Neural progenitor cell (in vitro differentiated cells): ENCODE measurements at regions not wholly inside any gene's neighbourhood (a gene's known extent, or its start where the extent isn't known, plus 50 kb on each side); places are given as distances from the start of the nearest gene placed in this dataset.
A peak's percentile ranks its signal among the peaks of the same experiment; 100 is the strongest.
"Not testable (repeated sequence)": the region's sequence is repeated elsewhere in the genome, so short reads cannot be mapped to it uniquely, and the experiment has no call there.

Source experiments
- DNase-seq: peaks from one replicate; pipeline ENCODE4 v3.0.0-alpha.2; 2016; ENCODE audit warnings: low spot score
- H2AFZ ChIP-seq: fragments of 200-600 bp; sonication (generic); replicated peaks from 2 replicates; pipeline ENCODE4 v1.6.1; 2016; ENCODE audit warnings: antibody characterized with exemption
- H3F3A ChIP-seq: fragments of 200-600 bp; sonication (generic); 2 replicates; pipeline ENCODE4 v1.6.1; 2016; ENCODE audit warnings: antibody characterized with exemption, low read depth
- H3K27ac ChIP-seq: fragments of 200-600 bp; sonication (generic); 2 replicates; pipeline ENCODE4 v1.5.1; 2016; ENCODE audit warnings: mild to moderate bottlenecking
- H3K27me3 ChIP-seq: fragments of 200-600 bp; sonication (generic); 2 replicates; pipeline ENCODE4 v1.6.1; 2016; ENCODE audit warnings: mild to moderate bottlenecking, moderate library complexity
- H3K36me3 ChIP-seq: fragments of 200-600 bp; sonication (generic); 2 replicates; pipeline ENCODE4 v1.5.1; 2016
- H3K4me1 ChIP-seq: fragments of 200-600 bp; sonication (generic); 2 replicates; pipeline ENCODE4 v1.6.1; 2016; ENCODE audit warnings: mixed run types
- H3K4me2 ChIP-seq: fragments of 200-600 bp; sonication (generic); 2 replicates; pipeline ENCODE4 v1.6.1; 2016
- H3K4me3 ChIP-seq: fragments of 200-600 bp; sonication (generic); 2 replicates; pipeline ENCODE4 v1.5.1; 2016
- H3K79me2 ChIP-seq: fragments of 200-600 bp; sonication (generic); 2 replicates; pipeline ENCODE4 v1.6.1; 2016; ENCODE audit warnings: low read depth
- H3K9ac ChIP-seq: fragments of 200-600 bp; sonication (generic); 2 replicates; pipeline ENCODE4 v1.6.1; 2016
- H3K9me3 ChIP-seq: fragments of 200-600 bp; sonication (generic); 2 replicates; pipeline ENCODE4 v1.5.1; 2016; ENCODE audit warnings: low read depth
- H4K20me1 ChIP-seq: fragments of 200-600 bp; sonication (generic); 2 replicates; pipeline ENCODE4 v1.6.1; 2016; ENCODE audit warnings: low read depth
- H3K27ac Mint-ChIP-seq: 3 replicates; pipeline ENCODE4 v1.8.0; 2021; ENCODE audit warnings: mixed read lengths
- H3K27me3 Mint-ChIP-seq: 2 replicates; pipeline ENCODE4 v1.8.0; 2022; ENCODE audit warnings: low read depth, mild to moderate bottlenecking, inconsistent platforms, moderate library complexity, mixed read lengths; ENCODE audit not compliant: insufficient read depth
- H3K36me3 Mint-ChIP-seq: 3 replicates; pipeline ENCODE4 v1.8.0; 2021; ENCODE audit warnings: mixed read lengths
- H3K4me1 Mint-ChIP-seq: 3 replicates; pipeline ENCODE4 v1.8.0; 2021; ENCODE audit warnings: mixed read lengths
- H3K4me3 Mint-ChIP-seq: 3 replicates; pipeline ENCODE4 v1.8.0; 2021; ENCODE audit warnings: mild to moderate bottlenecking, moderate library complexity, mixed read lengths
- H3K9me3 Mint-ChIP-seq: 3 replicates; pipeline ENCODE4 v1.8.0; 2020; ENCODE audit warnings: mixed read lengths
- EZH2 ChIP-seq: fragments of 200-600 bp; sonication (generic); IDR thresholded peaks from 2 replicates; pipeline ENCODE4 v1.6.1; 2017; ENCODE audit warnings: antibody characterized with exemption, mild to moderate bottlenecking, moderate library complexity
- EZH2phosphoT487 ChIP-seq: fragments of 200-600 bp; sonication (generic); IDR thresholded peaks from 2 replicates; pipeline ENCODE4 v1.6.1; 2017; ENCODE audit warnings: antibody characterized with exemption
- TF ChIP-seq, protein P1 (sequence below): fragments of 200-600 bp; sonication (generic); IDR thresholded peaks from 2 replicates; pipeline ENCODE4 v1.5.1; 2017; ENCODE audit warnings: antibody characterized with exemption, mild to moderate bottlenecking

DNA sequence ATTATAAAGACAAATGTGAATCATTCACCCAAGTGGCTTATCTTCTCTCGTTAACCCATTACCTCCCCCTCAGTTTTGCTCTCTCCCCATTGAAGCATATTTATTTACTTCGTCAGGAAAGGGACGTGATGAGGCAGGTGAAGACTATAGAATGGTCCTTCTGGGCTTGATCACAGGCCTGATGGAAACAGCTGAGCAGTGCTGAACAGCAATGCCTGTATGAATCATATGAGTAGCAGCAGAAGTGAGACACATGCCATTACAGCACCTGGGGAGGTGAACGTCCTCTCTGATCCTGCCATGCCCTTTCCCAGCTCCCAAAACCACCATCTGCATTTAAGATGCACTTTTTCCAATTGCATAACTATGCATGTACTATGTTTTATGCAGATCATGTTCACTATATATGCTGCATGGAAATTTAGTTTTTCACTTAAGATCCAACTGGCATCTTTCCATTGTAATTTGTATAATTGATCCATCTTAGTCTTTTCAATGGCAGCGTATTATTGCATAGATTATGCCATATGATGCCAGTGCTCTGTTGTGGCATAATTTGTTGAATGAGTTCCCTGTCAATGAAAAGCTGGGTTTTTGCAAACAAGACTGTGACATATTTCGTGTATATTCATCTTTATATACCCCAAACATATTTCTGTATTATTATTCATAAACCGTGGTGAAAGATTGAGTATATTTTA is 105.3 kb downstream of the CXCL12 start:
- TF ChIP-seq EZH2phosphoT487 (no peak), EZH2 (no peak)
- TF ChIP-seq, protein P1, sequence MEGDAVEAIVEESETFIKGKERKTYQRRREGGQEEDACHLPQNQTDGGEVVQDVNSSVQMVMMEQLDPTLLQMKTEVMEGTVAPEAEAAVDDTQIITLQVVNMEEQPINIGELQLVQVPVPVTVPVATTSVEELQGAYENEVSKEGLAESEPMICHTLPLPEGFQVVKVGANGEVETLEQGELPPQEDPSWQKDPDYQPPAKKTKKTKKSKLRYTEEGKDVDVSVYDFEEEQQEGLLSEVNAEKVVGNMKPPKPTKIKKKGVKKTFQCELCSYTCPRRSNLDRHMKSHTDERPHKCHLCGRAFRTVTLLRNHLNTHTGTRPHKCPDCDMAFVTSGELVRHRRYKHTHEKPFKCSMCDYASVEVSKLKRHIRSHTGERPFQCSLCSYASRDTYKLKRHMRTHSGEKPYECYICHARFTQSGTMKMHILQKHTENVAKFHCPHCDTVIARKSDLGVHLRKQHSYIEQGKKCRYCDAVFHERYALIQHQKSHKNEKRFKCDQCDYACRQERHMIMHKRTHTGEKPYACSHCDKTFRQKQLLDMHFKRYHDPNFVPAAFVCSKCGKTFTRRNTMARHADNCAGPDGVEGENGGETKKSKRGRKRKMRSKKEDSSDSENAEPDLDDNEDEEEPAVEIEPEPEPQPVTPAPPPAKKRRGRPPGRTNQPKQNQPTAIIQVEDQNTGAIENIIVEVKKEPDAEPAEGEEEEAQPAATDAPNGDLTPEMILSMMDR = no peak

DNA sequence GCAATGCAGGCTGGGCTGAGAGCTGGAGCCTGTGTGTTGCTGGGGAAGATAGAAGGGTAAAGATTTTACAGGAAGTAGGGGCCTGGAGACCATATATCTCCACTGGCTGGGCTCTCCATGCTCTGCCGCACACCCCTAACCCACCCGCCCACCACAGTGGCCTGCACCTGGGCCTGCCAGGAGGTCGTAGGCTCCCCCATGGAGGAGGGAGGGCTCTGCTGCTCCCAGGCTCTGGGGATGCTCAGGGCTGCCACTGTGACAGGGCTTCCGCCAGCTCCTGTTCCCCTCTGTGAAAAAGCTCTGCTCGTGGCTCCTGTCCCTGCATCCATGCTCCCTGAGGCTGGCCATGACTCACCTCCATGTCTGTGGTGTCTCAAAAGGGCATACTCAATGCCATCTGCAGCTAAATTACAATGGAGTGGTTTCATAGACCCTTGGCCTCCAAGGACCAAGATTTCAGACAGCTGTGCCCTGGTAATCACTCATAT is 106.0 kb downstream of the CXCL12 start:
- no peak for TF ChIP-seq EZH2
- TF ChIP-seq, protein P1 = no peak
- no peak for TF ChIP-seq EZH2phosphoT487
- H4K20me1 ChIP-seq = no peaks in the 10 kb centered on the region
- H3K4me3 ChIP-seq = no peak overlapping the region
- H3K9me3 ChIP-seq = no peaks in the 10 kb centered on the region
- H3K4me2 ChIP-seq = no peak overlapping the region
- H3K4me3 Mint-ChIP-seq = no peak overlapping the region
- DNase-seq = no peak
- H3K9ac ChIP-seq = no peak overlapping the region
- H3F3A ChIP-seq = no peaks in the 10 kb centered on the region
- no peaks in the 10 kb centered on the region for H3K4me1 Mint-ChIP-seq
- no peaks in the 10 kb centered on the region for H3K79me2 ChIP-seq
- peaks cover 8% of the 10 kb centered on the region for H3K9me3 Mint-ChIP-seq
- H3K27ac ChIP-seq = no peak overlapping the region
- H3K27me3 Mint-ChIP-seq = no peaks in the 10 kb centered on the region
- peak overlapping the region; percentile 76 for H2AFZ ChIP-seq
- no peaks in the 10 kb centered on the region for H3K27me3 ChIP-seq
- H3K4me1 ChIP-seq = peaks cover 3% of the 10 kb centered on the region
- H3K27ac Mint-ChIP-seq = no peak overlapping the region
- H3K36me3 ChIP-seq = no peaks in the 10 kb centered on the region
- no peaks in the 10 kb centered on the region for H3K36me3 Mint-ChIP-seq

More for the DNA sequence above, 105.3 kb downstream of the CXCL12 start:
- H3K9me3 Mint-ChIP-seq = peaks cover 8% of the 10 kb centered on the region
- Histone ChIP-seq H3F3A (no peaks in the 10 kb centered on the region), H3K36me3 (no peaks in the 10 kb centered on the region), H2AFZ (no peak overlapping the region), H3K27ac (no peak overlapping the region), H3K4me2 (no peak overlapping the region), H3K9ac (no peak overlapping the region), H3K9me3 (no peaks in the 10 kb centered on the region), H3K4me3 (no peak overlapping the region), H3K4me1 (peaks cover 3% of the 10 kb centered on the region), H3K27me3 (no peaks in the 10 kb centered on the region), H3K79me2 (no peaks in the 10 kb centered on the region), H4K20me1 (no peaks in the 10 kb centered on the region)
- H3K27ac Mint-ChIP-seq = no peak overlapping the region
- no peaks in the 10 kb centered on the region for H3K27me3 Mint-ChIP-seq
- H3K4me3 Mint-ChIP-seq = no peak overlapping the region
- no peaks in the 10 kb centered on the region for H3K36me3 Mint-ChIP-seq
- DNase-seq = no peak
- no peaks in the 10 kb centered on the region for H3K4me1 Mint-ChIP-seq

DNA sequence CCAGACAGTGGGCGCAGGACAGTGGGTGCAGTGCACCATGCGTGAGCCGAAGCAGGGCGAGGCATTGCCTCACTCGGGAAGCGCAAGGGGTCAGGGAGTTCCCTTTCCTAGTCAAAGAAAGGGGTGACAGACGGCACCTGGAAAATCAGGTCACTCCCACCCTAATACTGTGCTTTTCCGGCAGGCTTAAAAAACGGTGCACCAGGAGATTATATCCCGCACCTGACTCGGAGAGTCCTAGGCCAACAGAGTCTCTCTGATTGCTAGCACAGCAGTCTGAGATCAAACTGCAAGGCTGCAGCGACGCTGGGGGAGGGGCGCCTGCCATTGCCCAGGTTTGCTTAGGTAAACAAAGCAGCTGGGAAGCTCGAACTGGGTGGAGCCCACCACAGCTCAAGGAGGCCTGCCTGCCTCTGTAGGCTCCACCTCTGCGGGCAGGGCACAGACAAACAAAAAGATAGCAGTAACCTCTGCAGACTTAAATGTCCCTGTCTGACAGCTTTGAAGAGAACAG is 116.4 kb downstream of the CXCL12 start:
- peaks cover 22% of the 10 kb centered on the region for H3K9me3 Mint-ChIP-seq
- H3K4me3 ChIP-seq, H3F3A ChIP-seq, H3K4me1 ChIP-seq, H4K20me1 ChIP-seq, H3K79me2 ChIP-seq, H3K27ac ChIP-seq, H3K4me3 Mint-ChIP-seq, H3K27me3 ChIP-seq, H3K36me3 Mint-ChIP-seq, H3K27me3 Mint-ChIP-seq, DNase-seq, H3K4me2 ChIP-seq, H3K36me3 ChIP-seq, H2AFZ ChIP-seq, H3K9me3 ChIP-seq, H3K27ac Mint-ChIP-seq, H3K4me1 Mint-ChIP-seq, H3K9ac ChIP-seq: not testable (repeated sequence)

DNA sequence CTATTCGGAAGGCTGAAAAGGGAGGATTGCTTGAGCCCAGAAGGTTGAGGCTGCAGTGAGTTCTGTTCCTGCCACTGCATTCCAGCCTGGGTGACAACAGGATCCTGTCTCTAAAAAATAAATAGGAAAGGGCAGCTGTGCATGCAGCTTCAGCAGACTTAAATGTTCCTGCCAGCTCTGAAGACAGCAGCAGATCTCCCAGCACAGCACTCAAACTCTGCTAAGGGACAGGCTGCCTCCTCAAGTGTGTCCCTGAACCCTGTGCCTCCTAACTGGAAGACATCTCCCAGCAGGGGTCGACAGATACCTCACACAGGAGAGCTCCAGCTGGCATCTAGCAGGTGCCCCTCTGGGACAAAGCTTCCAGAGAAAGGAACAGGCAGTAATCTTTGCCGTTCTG is 117.9 kb downstream of the CXCL12 start:
- H3K36me3 Mint-ChIP-seq = peaks cover 4% of the 10 kb centered on the region
- no peak overlapping the region for H3K4me3 ChIP-seq
- no peaks in the 10 kb centered on the region for H4K20me1 ChIP-seq
- H3K27me3 ChIP-seq = no peaks in the 10 kb centered on the region
- no peaks in the 10 kb centered on the region for H3K9me3 ChIP-seq
- no peaks in the 10 kb centered on the region for H3K36me3 ChIP-seq
- TF ChIP-seq EZH2 (no peak), EZH2phosphoT487 (no peak)
- TF ChIP-seq, protein P1 = no peak
- no peaks in the 10 kb centered on the region for H3K4me1 ChIP-seq
- no peak for DNase-seq
- no peak overlapping the region for H3K4me2 ChIP-seq
- no peak overlapping the region for H3K27ac Mint-ChIP-seq
- no peaks in the 10 kb centered on the region for H3K79me2 ChIP-seq
- no peak overlapping the region for H3K27ac ChIP-seq
- no peak overlapping the region for H3K4me3 Mint-ChIP-seq
- no peaks in the 10 kb centered on the region for H3F3A ChIP-seq
- no peak overlapping the region for H2AFZ ChIP-seq
- H3K4me1 Mint-ChIP-seq = no peaks in the 10 kb centered on the region
- no peak overlapping the region for H3K9ac ChIP-seq
- peaks cover 5% of the 10 kb centered on the region for H3K27me3 Mint-ChIP-seq
- peaks cover 22% of the 10 kb centered on the region for H3K9me3 Mint-ChIP-seq
